AG04449 (cell line): ENCODE measurements at regions not wholly inside any gene's neighbourhood (a gene's known extent, or its start where the extent isn't known, plus 50 kb on each side); places are given as distances from the start of the nearest gene placed in this dataset.

ENCODE experiments used
- CTCF ChIA-PET: fragments of 350-600 bp; formaldehyde crosslinking; extraction: SDS; loops from one replicate; lab custom pipeline; 2021; ENCODE audit warnings: antibody characterized with exemption; lab: Yijun Ruan, JAX
- POLR2A ChIA-PET: fragments of 400-600, 350-600 bp; formaldehyde crosslinking; extraction: SDS; loops from one replicate; lab custom pipeline; 2020; ENCODE audit warnings: antibody characterized with exemption, inconsistent platforms; lab: Yijun Ruan, JAX
- DNase-seq: peaks from one replicate; pipeline ENCODE4 v3.0.0-alpha.2; 2010; ENCODE audit warnings: low read depth, low spot score
- H3K4me3 ChIP-seq: 2 replicates; pipeline ENCODE4 v1.5.1; 2011; ENCODE audit warnings: low read depth, mild to moderate bottlenecking, control low read depth, low read length
- CTCF ChIP-seq: IDR thresholded peaks from one replicate; pipeline ENCODE4 v1.5.1; 2011; ENCODE audit warnings: mild to moderate bottlenecking, moderate library complexity, low read length, control low read depth, inconsistent platforms; ENCODE audit not compliant: insufficient read depth; ENCODE audit errors: missing control alignments

GRCh38 chr18:39494211-39494896, 1928.8 kb upstream of the CELF4 start:
- H3K4me3 ChIP-seq, result no peak overlapping the region
- ChIA-PET POLR2A (no interaction called here), CTCF (no interaction called here)
- no peak for DNase-seq
- TF ChIP-seq CTCF, result no peak

- ChIA-PET CTCF (no interaction called here), POLR2A (no interaction called here)
- no peak for DNase-seq
- TF ChIP-seq CTCF, result no peak
- no peak overlapping the region for H3K4me3 ChIP-seq
Observed at GRCh38 chr18:39491408-39491807, 1925.8 kb upstream of the CELF4 start.

DNA sequence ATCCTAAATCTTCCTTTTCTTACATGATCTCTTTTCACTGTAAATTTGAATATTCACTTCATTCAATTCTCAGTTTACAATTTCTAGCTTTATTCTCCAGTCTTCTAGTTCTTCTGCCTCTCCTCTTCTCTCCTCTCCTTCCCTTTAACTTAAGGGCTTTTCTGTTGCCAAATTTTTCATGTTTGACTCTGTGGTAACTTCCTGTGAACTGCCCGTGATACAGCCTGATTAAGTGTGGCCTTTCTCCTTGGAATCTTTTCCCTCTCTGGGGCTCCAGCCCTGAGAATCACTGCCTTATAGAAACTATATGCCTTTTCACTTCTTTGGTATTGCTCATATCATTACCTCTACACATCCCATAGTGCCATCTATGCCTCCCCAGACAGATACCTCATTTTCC, 1923.8 kb upstream of the CELF4 start:
- ChIA-PET POLR2A (no interaction called here), CTCF (no interaction called here)
- H3K4me3 ChIP-seq, result no peak overlapping the region
- no peak for TF ChIP-seq CTCF
- no peak for DNase-seq

DNA sequence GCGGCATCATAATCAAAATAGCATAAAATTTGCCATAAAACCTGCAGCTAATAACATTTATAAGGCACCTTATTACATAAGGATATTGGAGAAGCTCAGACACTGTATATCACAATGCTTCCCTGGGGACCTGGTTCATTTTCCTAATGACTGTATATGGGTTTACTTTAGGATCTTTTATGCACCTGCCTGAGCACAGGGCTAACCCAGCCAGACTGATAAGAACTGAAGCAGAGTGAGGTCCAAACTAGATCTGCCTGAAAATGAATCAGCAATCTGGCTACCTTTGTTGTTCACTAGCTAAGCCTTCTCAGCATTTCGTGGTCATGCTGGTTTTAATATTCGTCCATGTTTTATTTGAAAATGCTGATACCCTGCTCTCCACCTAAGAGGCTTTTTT, 1922.3 kb upstream of the CELF4 start:
- H3K4me3 ChIP-seq, result no peak overlapping the region
- no peak for TF ChIP-seq CTCF
- CTCF ChIA-PET, result interaction anchor here (0.9 kb wide), 1 partner anchor 18 kb away, joined by 3 read pairs; no protein-coding TSS in a partner anchor
- POLR2A ChIA-PET, result no interaction called here
- no peak for DNase-seq

DNA sequence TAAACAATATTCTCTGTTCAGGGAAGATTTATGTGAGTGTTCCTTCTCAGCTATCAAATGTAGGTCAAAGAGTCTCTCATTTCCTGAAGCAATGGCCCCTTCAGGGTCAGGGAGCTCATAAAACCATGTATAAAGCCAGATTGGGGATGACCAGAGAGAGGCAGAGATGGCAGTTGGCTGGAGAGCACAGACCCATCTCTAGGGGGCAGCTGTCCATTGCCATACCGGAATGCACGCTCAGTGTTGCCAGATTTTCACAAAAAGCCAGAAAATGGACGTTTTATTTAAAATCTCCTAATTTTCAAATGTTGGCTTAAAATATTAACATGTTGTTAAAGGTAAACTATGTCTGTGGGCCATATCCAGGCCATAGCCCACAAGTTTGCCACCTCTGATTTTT, 1920.7 kb upstream of the CELF4 start:
- no peak for TF ChIP-seq CTCF
- POLR2A ChIA-PET, result no interaction called here
- no peak overlapping the region for H3K4me3 ChIP-seq
- DNase-seq, result no peak
- CTCF ChIA-PET, result no interaction called here

DNA sequence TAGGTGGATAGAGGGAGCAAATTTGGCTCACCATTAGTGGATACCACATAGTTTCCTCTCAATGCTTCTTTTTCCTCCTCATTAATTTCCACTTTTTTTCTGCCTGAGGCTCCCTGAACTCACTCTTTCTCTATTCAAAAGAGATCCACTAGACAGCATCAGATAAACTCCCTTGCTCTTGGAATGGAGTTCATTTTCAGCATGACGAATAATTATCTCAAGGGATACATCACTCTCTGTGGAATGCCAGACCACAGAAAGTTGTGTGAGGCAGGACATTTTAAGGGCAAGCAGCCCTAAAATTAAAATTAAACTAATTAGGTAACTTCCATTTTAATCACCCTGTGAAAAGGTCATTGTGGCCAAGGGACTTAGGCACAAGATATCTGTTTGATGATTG, 1920.1 kb upstream of the CELF4 start:
- no peak for TF ChIP-seq CTCF
- CTCF ChIA-PET, result no interaction called here
- no peak overlapping the region for H3K4me3 ChIP-seq
- POLR2A ChIA-PET, result no interaction called here
- no peak for DNase-seq
